Fibroblast of villous mesenchyme (primary cell): ENCODE measurements at regions not wholly inside any gene's neighbourhood (a gene's known extent, or its start where the extent isn't known, plus 50 kb on each side); places are given as distances from the start of the nearest gene placed in this dataset.
"Not testable (repeated sequence)": the region's sequence is repeated elsewhere in the genome, so short reads cannot be mapped to it uniquely, and the experiment has no call there.

Experiments used
- DNase-seq: peaks from one replicate; pipeline ENCODE4 v3.0.0-alpha.2; 2010; ENCODE audit warnings: low read depth
- H3K4me3 ChIP-seq: 2 replicates; pipeline ENCODE4 v1.5.1; 2011; ENCODE audit warnings: low read depth, mild to moderate bottlenecking, low read length
- TF ChIP-seq, protein P1 (sequence below): IDR thresholded peaks from 2 replicates; pipeline ENCODE4 v1.5.1; 2012; ENCODE audit warnings: low read depth, mild to moderate bottlenecking, low read length; ENCODE audit not compliant: insufficient read depth

GRCh38 chr10:52390388-52390787, 76.3 kb downstream of the DKK1 start:
- TF ChIP-seq, protein P1, sequence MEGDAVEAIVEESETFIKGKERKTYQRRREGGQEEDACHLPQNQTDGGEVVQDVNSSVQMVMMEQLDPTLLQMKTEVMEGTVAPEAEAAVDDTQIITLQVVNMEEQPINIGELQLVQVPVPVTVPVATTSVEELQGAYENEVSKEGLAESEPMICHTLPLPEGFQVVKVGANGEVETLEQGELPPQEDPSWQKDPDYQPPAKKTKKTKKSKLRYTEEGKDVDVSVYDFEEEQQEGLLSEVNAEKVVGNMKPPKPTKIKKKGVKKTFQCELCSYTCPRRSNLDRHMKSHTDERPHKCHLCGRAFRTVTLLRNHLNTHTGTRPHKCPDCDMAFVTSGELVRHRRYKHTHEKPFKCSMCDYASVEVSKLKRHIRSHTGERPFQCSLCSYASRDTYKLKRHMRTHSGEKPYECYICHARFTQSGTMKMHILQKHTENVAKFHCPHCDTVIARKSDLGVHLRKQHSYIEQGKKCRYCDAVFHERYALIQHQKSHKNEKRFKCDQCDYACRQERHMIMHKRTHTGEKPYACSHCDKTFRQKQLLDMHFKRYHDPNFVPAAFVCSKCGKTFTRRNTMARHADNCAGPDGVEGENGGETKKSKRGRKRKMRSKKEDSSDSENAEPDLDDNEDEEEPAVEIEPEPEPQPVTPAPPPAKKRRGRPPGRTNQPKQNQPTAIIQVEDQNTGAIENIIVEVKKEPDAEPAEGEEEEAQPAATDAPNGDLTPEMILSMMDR = no peak
- no peak overlapping the region for H3K4me3 ChIP-seq
- no peak for DNase-seq

GRCh38 chr10:52391927-52392602, 78.0 kb downstream of the DKK1 start:
- H3K4me3 ChIP-seq = no peak overlapping the region
- no peak for DNase-seq
- TF ChIP-seq, protein P1 = no peak

DNA sequence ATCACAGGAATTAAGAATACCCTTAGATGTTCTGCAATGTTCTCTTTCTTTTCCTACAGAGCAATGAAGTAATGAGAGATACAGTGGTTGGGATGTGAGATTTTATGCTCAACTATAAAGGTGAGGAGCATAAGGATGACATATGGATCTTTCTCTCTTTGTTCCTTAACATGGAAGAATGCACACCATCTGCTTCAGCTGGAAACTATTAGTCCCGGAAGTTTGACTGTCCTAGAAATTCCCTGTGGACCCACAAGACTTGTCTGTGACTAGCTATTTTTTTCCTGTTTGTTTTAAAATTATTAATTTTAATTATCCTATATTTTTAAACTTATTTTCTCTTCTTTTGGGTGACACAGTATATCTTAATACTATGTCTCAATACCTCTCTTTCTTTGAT, 80.2 kb downstream of the DKK1 start:
- TF ChIP-seq, protein P1 = no peak
- H3K4me3 ChIP-seq = no peak overlapping the region
- DNase-seq = no peak

GRCh38 chr10:52400562-52400961, 86.5 kb downstream of the DKK1 start:
- DNase-seq = peak; percentile 14
- TF ChIP-seq, protein P1 = no peak
- no peak overlapping the region for H3K4me3 ChIP-seq

DNA sequence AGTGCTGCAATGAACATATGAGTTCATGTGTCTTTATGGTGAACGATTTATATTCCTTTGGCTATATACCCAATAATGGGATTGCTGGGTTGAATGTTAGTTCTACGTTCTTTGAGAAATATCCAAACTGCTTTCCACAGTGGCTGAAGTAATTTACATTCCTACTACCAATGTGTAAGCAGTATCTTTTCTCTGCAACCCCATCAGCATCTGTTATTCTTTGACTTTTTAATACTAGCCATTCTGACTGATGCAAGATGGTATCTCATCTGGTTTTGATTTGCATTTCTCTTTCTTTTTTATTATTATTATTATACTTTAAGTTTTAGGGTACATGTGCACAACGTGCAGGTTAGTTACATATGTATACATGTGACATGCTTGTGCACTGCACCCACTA, 89.7 kb downstream of the DKK1 start:
- not testable (repeated sequence) for DNase-seq, H3K4me3 ChIP-seq

DNA sequence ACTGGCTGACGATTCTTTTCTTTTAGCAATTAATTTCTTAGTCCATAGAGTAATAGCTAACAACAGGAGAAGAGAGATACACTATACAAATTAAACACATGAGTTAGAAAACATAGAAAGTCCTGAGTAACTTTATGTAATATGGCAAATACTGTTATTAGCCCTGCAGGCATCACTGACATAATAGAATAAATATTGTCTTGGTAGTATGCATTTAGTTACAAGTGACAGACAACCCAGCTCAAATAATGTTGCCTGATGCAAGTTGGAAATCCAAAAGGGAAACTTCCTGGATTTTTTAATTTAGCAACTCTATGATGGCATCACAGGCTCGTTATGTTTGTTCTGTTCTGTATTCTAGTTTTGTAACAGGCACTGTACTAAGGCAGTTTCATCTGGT, 95.1 kb downstream of the DKK1 start:
- TF ChIP-seq, protein P1 = no peak
- no peak overlapping the region for H3K4me3 ChIP-seq

DNA sequence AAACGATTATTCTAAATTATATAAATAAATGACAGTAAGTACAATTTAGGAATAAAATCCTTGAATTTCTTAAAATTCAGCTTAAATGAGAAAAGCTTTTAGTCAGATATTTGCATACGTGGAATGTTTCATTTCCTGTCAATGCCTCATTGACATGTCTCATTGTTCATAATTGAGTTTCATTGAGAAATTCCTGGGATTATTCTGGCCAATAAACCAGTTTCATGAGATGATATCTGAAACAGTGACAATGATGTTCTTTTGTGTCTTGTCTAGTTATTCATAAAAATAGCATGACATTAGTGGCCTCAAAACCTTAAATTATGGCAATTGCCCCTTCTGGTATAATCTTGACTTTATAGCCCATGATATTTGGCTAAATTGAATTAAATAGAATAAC, 95.8 kb downstream of the DKK1 start:
- TF ChIP-seq, protein P1 = no peak
- no peak for DNase-seq
- no peak overlapping the region for H3K4me3 ChIP-seq

More for the DNA sequence above, 95.1 kb downstream of the DKK1 start:
- no peak for DNase-seq
